IMR-90 (cell line): ENCODE measurements at regions not wholly inside any gene's neighbourhood (a gene's known extent, or its start where the extent isn't known, plus 50 kb on each side); places are given as distances from the start of the nearest gene placed in this dataset.

Source experiments
- ATAC-seq: fragments of 200-7000 bp; cut with Tn5 transposase; 2 replicates; pipeline ENCODE4 v1.9.1; 2020; ENCODE audit warnings: low read depth, mild to moderate bottlenecking, moderate library complexity
- BruUV-seq: library from RNA; stranded (reverse); fragments of 400-500 nt; replicated peaks from 2 replicates; lab custom pipeline; 2021; lab: Mats Ljungman, UMichigan
- CTCF ChIA-PET: fragments of 300-600 bp; formaldehyde crosslinking; extraction: SDS; loops from one replicate; lab custom pipeline; 2021; ENCODE audit warnings: antibody characterized with exemption; lab: Yijun Ruan, JAX
- POLR2A ChIA-PET: fragments of 300-600 bp; sonication (Branson Sonifier 250); formaldehyde crosslinking; loops from one replicate; lab custom pipeline; 2022; ENCODE audit warnings: antibody characterized with exemption; ENCODE audit not compliant: unreplicated experiment; lab: Charles Lee
- DNase-seq: peaks from one replicate; pipeline ENCODE4 v3.0.0; 2013
- H2AFZ ChIP-seq: replicated peaks from 2 replicates; pipeline ENCODE3; 2013; ENCODE audit warnings: low read length, mild to moderate bottlenecking; ENCODE audit not compliant: poor library complexity
- H2AK5ac ChIP-seq: 2 replicates; pipeline ENCODE4 v1.6.1; 2013; ENCODE audit warnings: low read depth, low read length, inconsistent platforms
- H2AK9ac ChIP-seq: replicated peaks from 2 replicates; pipeline ENCODE3; 2013; ENCODE audit warnings: mild to moderate bottlenecking, low read depth, low read length, moderate library complexity; ENCODE audit not compliant: poor library complexity
- H2BK120ac ChIP-seq: 2 replicates; pipeline ENCODE4 v1.6.1; 2013; ENCODE audit warnings: low read depth, low read length, inconsistent platforms
- H2BK15ac ChIP-seq: 3 replicates; pipeline ENCODE4 v1.6.1; 2013; ENCODE audit warnings: low read depth, low read length, inconsistent platforms
- H2BK20ac ChIP-seq: 2 replicates; pipeline ENCODE4 v1.6.1; 2013; ENCODE audit warnings: low read depth, mild to moderate bottlenecking, inconsistent platforms, low read length, moderate library complexity
- H2BK5ac ChIP-seq: 2 replicates; pipeline ENCODE4 v1.6.1; 2013; ENCODE audit warnings: mild to moderate bottlenecking, low read depth, low read length, inconsistent platforms; ENCODE audit not compliant: poor library complexity, severe bottlenecking
- H3K14ac ChIP-seq: replicated peaks from 2 replicates; pipeline ENCODE4 v1.6.1; 2013; ENCODE audit warnings: low read depth, low read length, inconsistent platforms
- H3K18ac ChIP-seq: 2 replicates; pipeline ENCODE4 v1.6.1; 2013; ENCODE audit warnings: low read depth, low read length, control low read depth
- H3K23ac ChIP-seq: 2 replicates; pipeline ENCODE4 v1.6.1; 2013; ENCODE audit warnings: low read depth, low read length, inconsistent platforms
- H3K27ac ChIP-seq: 2 replicates; pipeline ENCODE4 v1.5.1; 2013; ENCODE audit warnings: mild to moderate bottlenecking, control low read depth, low read length; ENCODE audit not compliant: insufficient read depth
- H3K27me3 ChIP-seq: 2 replicates; pipeline ENCODE4 v1.6.1; 2013; ENCODE audit warnings: low read length; ENCODE audit not compliant: control insufficient read depth, insufficient read depth
- H3K36me3 ChIP-seq: 2 replicates; pipeline ENCODE4 v1.6.1; 2013; ENCODE audit warnings: low read length, mixed read lengths; ENCODE audit not compliant: control insufficient read depth, insufficient read depth
- H3K4ac ChIP-seq: 2 replicates; pipeline ENCODE4 v1.6.1; 2013; ENCODE audit warnings: low read depth, low read length, inconsistent platforms
- H3K4me1 ChIP-seq: 2 replicates; pipeline ENCODE4 v1.6.1; 2013; ENCODE audit warnings: low read length, mixed read lengths; ENCODE audit not compliant: control insufficient read depth, insufficient read depth
- H3K4me2 ChIP-seq: 2 replicates; pipeline ENCODE4 v1.6.1; 2013; ENCODE audit warnings: low read depth, mild to moderate bottlenecking, control low read depth, low read length, moderate library complexity
- H3K4me3 ChIP-seq: 2 replicates; pipeline ENCODE4 v1.5.1; 2013; ENCODE audit warnings: low read depth, mild to moderate bottlenecking, control low read depth, low read length, moderate library complexity; ENCODE audit not compliant: insufficient read depth
- H3K56ac ChIP-seq: 2 replicates; pipeline ENCODE4 v1.6.1; 2013; ENCODE audit warnings: low read length, inconsistent platforms; ENCODE audit not compliant: insufficient read depth; ENCODE audit errors: extremely low read depth
- H3K79me1 ChIP-seq, 2 experiments: 2 replicates each; pipeline ENCODE4 v1.6.1; 2013; ENCODE audit warnings: low read length in 2 of 2, inconsistent platforms in 1 of 2, low read depth in 1 of 2
- H3K9ac ChIP-seq: 2 replicates; pipeline ENCODE4 v1.6.1; 2013; ENCODE audit warnings: low read depth, low read length, control low read depth
- H3K9me1 ChIP-seq: 2 replicates; pipeline ENCODE4 v1.6.1; 2013; ENCODE audit warnings: low read length, inconsistent platforms; ENCODE audit not compliant: insufficient read depth
- H3K9me3 ChIP-seq: 2 replicates; pipeline ENCODE4 v1.6.1; 2013; ENCODE audit warnings: low read length; ENCODE audit not compliant: control insufficient read depth, insufficient read depth
- H4K20me1 ChIP-seq: 2 replicates; pipeline ENCODE4 v1.6.1; 2013; ENCODE audit warnings: low read length, inconsistent platforms; ENCODE audit not compliant: insufficient read depth
- H4K5ac ChIP-seq: 2 replicates; pipeline ENCODE4 v1.6.1; 2013; ENCODE audit warnings: mild to moderate bottlenecking, low read depth, low read length, control low read depth
- H4K8ac ChIP-seq, 2 experiments: 2 replicates each; pipeline ENCODE4 v1.6.1; 2013; ENCODE audit warnings: low read depth in 2 of 2, low read length in 2 of 2, control low read depth in 1 of 2, inconsistent platforms in 1 of 2
- H4K91ac ChIP-seq: 2 replicates; pipeline ENCODE4 v1.6.1; 2013; ENCODE audit warnings: low read depth, low read length, inconsistent platforms; ENCODE audit not compliant: insufficient read depth
- BHLHE40 ChIP-seq: fragments of 150-350 bp; IDR thresholded peaks from 2 replicates; pipeline ENCODE4 v1.6.1; 2016; ENCODE audit warnings: mild to moderate bottlenecking, low read depth, low read length
- CEBPB ChIP-seq: IDR thresholded peaks from 2 replicates; pipeline ENCODE4 v1.6.1; 2012; ENCODE audit warnings: low read depth, low read length, improper control_type of control experiment
- CHD1 ChIP-seq: IDR thresholded peaks from 2 replicates; pipeline ENCODE4 v1.6.1; 2012; ENCODE audit warnings: low read depth, low read length, improper control_type of control experiment
- ELK1 ChIP-seq: fragments of 150-350 bp; IDR thresholded peaks from 2 replicates; pipeline ENCODE4 v1.6.1; 2016; ENCODE audit warnings: low read depth, mild to moderate bottlenecking, low read length, moderate library complexity, borderline replicate concordance
- FOS ChIP-seq: fragments of 150-350 bp; IDR thresholded peaks from 2 replicates; pipeline ENCODE4 v1.6.1; 2016; ENCODE audit warnings: low read depth, low read length
- MXI1 ChIP-seq: IDR thresholded peaks from 2 replicates; pipeline ENCODE4 v1.6.1; 2012; ENCODE audit warnings: low read depth, mild to moderate bottlenecking, low read length, moderate library complexity, borderline replicate concordance
- NFE2L2 ChIP-seq: fragments of 150-350 bp; IDR thresholded peaks from 2 replicates; pipeline ENCODE4 v1.6.1; 2016; ENCODE audit warnings: low read depth, mild to moderate bottlenecking, low read length
- RAD21 ChIP-seq: IDR thresholded peaks from 2 replicates; pipeline ENCODE4 v1.6.1; 2012; ENCODE audit warnings: low read length, improper control_type of control experiment
- RCOR1 ChIP-seq: IDR thresholded peaks from 2 replicates; pipeline ENCODE4 v1.6.1; 2012; ENCODE audit warnings: mild to moderate bottlenecking, low read length, improper control_type of control experiment; ENCODE audit not compliant: insufficient replicate concordance
- RFX5 ChIP-seq: IDR thresholded peaks from 2 replicates; pipeline ENCODE4 v1.8.0; 2012; ENCODE audit warnings: low read depth, mild to moderate bottlenecking, low read length, moderate library complexity
- SMC3 ChIP-seq: fragments of 150-350 bp; IDR thresholded peaks from 2 replicates; pipeline ENCODE4 v1.6.1; 2016; ENCODE audit warnings: low read depth, mild to moderate bottlenecking, antibody characterized with exemption, low read length, moderate library complexity
- WGBS, 2 experiments: methylation state at CpG; one replicate each; pipeline versions ENCODE4 v1.1.5 to v1.1.7; 2013; ENCODE audit warnings: missing lambda C conversion rate in 2 of 2; ENCODE audit not compliant: insufficient read length in 1 of 2; ENCODE audit errors: extremely low coverage in 2 of 2; 5-methylcytosine and 5-hydroxymethylcytosine counted together
- dilution Hi-C: fragments of 300-500 bp; cut with HindIII; formaldehyde crosslinking; loops from one replicate; pipeline ENCODE4 v1.14.3; 2018; ENCODE audit warnings: low sequenced_read_pairs; ENCODE audit not compliant: unreplicated experiment
- in situ Hi-C: fragments of 300-500 bp; cut with MboI; formaldehyde crosslinking; loops from 3 replicates; pipeline ENCODE4 v1.14.3; 2019; ENCODE audit warnings: low sequenced_read_pairs, inconsistent platforms, mixed read lengths
- intact Hi-C: fragments of 100-400 bp; cut with micrococcal nuclease; formaldehyde crosslinking; loops from 2 replicates; pipeline ENCODE4 v1.10.0; 2022
- TF ChIP-seq, protein P1 (sequence below): fragments of 150-350 bp; IDR thresholded peaks from 2 replicates; pipeline ENCODE4 v1.6.1; 2017; ENCODE audit warnings: mild to moderate bottlenecking, antibody characterized with exemption, low read length, low read depth
- TF ChIP-seq, protein P2 (sequence below): conservative IDR thresholded peaks from 2 replicates; pipeline ENCODE4 v1.5.1; 2012; ENCODE audit warnings: mild to moderate bottlenecking, low read depth, low read length, improper control_type of control experiment

DNA sequence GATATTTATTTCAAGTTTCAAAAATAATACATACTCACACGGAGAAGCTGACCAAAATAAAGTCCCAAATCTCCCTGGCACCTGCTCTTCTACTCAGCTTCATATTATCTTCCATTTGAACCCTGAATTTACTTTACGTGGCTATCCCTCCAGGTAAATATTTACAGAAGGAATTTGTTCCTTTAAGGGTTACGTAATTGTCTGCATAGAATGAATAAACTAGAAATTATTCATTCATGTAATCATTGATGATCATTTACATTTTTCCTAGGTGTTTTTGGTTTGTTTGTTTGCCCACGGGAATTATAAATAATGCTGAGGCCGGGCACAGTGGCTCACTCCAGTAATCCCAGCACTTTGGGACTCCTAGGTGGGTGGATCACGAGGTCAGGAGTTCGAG is 251.2 kb downstream of the PLK2 start:
- no peak overlapping the region for H4K5ac ChIP-seq
- no peak overlapping the region for H2AFZ ChIP-seq
- no peak overlapping the region for H2AK5ac ChIP-seq
- no peaks in the 10 kb centered on the region for H3K9me3 ChIP-seq
- in situ Hi-C loops, result no loop called here
- no peaks in the 10 kb centered on the region for H3K79me1 ChIP-seq
- TF ChIP-seq, protein P1, sequence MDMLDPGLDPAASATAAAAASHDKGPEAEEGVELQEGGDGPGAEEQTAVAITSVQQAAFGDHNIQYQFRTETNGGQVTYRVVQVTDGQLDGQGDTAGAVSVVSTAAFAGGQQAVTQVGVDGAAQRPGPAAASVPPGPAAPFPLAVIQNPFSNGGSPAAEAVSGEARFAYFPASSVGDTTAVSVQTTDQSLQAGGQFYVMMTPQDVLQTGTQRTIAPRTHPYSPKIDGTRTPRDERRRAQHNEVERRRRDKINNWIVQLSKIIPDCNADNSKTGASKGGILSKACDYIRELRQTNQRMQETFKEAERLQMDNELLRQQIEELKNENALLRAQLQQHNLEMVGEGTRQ, result no peak
- TF ChIP-seq NFE2L2 (no peak), MXI1 (no peak), RFX5 (no peak), CEBPB (no peak), SMC3 (no peak), FOS (no peak), BHLHE40 (no peak), CHD1 (no peak), RAD21 (no peak), RCOR1 (no peak), ELK1 (no peak)
- TF ChIP-seq, protein P2, sequence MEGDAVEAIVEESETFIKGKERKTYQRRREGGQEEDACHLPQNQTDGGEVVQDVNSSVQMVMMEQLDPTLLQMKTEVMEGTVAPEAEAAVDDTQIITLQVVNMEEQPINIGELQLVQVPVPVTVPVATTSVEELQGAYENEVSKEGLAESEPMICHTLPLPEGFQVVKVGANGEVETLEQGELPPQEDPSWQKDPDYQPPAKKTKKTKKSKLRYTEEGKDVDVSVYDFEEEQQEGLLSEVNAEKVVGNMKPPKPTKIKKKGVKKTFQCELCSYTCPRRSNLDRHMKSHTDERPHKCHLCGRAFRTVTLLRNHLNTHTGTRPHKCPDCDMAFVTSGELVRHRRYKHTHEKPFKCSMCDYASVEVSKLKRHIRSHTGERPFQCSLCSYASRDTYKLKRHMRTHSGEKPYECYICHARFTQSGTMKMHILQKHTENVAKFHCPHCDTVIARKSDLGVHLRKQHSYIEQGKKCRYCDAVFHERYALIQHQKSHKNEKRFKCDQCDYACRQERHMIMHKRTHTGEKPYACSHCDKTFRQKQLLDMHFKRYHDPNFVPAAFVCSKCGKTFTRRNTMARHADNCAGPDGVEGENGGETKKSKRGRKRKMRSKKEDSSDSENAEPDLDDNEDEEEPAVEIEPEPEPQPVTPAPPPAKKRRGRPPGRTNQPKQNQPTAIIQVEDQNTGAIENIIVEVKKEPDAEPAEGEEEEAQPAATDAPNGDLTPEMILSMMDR, result no peak
- no peak overlapping the region for H3K56ac ChIP-seq
- H2BK20ac ChIP-seq, result no peak overlapping the region
- DNase-seq (no peak), ATAC-seq (no peak)
- H3K4ac ChIP-seq, result no peak overlapping the region
- no peak overlapping the region for H2BK5ac ChIP-seq
- no peaks in the 10 kb centered on the region for H3K4me1 ChIP-seq
- dilution Hi-C loops, result no loop called here
- CTCF ChIA-PET, result interaction anchor here (1.2 kb wide), 1 partner anchor 20 kb away, joined by 3 read pairs; no protein-coding TSS in a partner anchor
- H2BK15ac ChIP-seq, result no peak overlapping the region
- H3K27ac ChIP-seq, result no peak overlapping the region
- POLR2A ChIA-PET, result no interaction called here
- no peak overlapping the region for H4K91ac ChIP-seq
- H3K23ac ChIP-seq, result no peak overlapping the region
- intact Hi-C loops, result no loop called here
- H4K20me1 ChIP-seq, result no peaks in the 10 kb centered on the region
- H3K9me1 ChIP-seq, result no peaks in the 10 kb centered on the region
- no peak overlapping the region for H4K8ac ChIP-seq
- no peak overlapping the region for H3K9ac ChIP-seq
- no peak overlapping the region for H2AK9ac ChIP-seq
- no peak overlapping the region for H2BK120ac ChIP-seq
- no peak overlapping the region for H3K18ac ChIP-seq
- BruUV-seq, result no TSS peak
- WGBS, 2 experiments, result no CpG with 5 or more reads among the region's 7 CpGs
- no peak overlapping the region for H3K14ac ChIP-seq
- H3K27me3 ChIP-seq, result no peaks in the 10 kb centered on the region
- no peak overlapping the region for H3K4me2 ChIP-seq
- no peak overlapping the region for H3K4me3 ChIP-seq
- H3K36me3 ChIP-seq, result no peaks in the 10 kb centered on the region
